AG04449 (cell line): ENCODE measurements at regions not wholly inside any gene's neighbourhood (a gene's known extent, or its start where the extent isn't known, plus 50 kb on each side); places are given as distances from the start of the nearest gene placed in this dataset.
"Not testable (repeated sequence)": the region's sequence is repeated elsewhere in the genome, so short reads cannot be mapped to it uniquely, and the experiment has no call there.

Experiments used
- CTCF ChIA-PET: fragments of 350-600 bp; formaldehyde crosslinking; extraction: SDS; loops from one replicate; lab custom pipeline; 2021; ENCODE audit warnings: antibody characterized with exemption; lab: Yijun Ruan, JAX
- POLR2A ChIA-PET: fragments of 400-600, 350-600 bp; formaldehyde crosslinking; extraction: SDS; loops from one replicate; lab custom pipeline; 2020; ENCODE audit warnings: antibody characterized with exemption, inconsistent platforms; lab: Yijun Ruan, JAX
- DNase-seq: peaks from one replicate; pipeline ENCODE4 v3.0.0-alpha.2; 2010; ENCODE audit warnings: low read depth, low spot score
- H3K4me3 ChIP-seq: 2 replicates; pipeline ENCODE4 v1.5.1; 2011; ENCODE audit warnings: low read depth, mild to moderate bottlenecking, control low read depth, low read length
- TF ChIP-seq, protein P1 (sequence below): IDR thresholded peaks from one replicate; pipeline ENCODE4 v1.5.1; 2011; ENCODE audit warnings: mild to moderate bottlenecking, moderate library complexity, low read length, control low read depth, inconsistent platforms; ENCODE audit not compliant: insufficient read depth; ENCODE audit errors: missing control alignments

DNA sequence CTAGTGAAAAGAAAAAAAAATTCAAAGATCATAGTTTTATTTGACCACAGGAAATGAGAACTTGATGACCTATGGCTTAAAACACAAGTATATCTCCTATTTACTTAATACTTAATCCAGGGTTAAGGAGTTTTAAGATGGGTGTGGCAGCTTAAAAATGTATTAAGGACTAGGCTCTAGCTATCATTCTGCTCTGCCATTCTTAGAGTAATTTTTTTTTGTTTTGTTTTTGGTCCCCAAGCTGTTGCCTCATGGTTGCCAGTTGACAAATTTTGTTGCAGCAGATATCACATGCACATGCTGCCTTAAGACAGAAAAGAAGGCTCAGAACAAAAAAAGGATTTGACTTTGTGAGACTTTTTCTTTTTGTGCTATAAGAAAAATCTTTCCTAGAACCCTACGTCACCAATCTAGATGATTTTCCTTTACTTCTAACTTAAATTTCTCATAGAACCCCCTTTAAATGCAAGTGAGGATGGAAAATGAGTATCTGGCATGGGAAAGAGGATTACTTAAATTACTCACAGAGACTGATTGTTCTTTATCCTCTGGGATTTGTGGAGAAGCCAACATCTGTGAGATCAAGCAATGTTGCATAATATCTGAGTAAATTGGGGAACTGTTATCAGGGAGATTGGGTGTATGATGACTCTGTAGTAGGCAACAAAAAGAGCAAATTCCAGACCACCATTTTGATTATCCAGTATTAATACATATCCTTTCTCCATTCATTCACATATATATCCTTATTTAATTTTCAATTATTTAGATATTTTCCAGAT lies 364.7 kb upstream of the CD180 start:
- no peak overlapping the region for H3K4me3 ChIP-seq
- ChIA-PET CTCF (no interaction called here), POLR2A (no interaction called here)
- DNase-seq, result no peak
- TF ChIP-seq, protein P1, sequence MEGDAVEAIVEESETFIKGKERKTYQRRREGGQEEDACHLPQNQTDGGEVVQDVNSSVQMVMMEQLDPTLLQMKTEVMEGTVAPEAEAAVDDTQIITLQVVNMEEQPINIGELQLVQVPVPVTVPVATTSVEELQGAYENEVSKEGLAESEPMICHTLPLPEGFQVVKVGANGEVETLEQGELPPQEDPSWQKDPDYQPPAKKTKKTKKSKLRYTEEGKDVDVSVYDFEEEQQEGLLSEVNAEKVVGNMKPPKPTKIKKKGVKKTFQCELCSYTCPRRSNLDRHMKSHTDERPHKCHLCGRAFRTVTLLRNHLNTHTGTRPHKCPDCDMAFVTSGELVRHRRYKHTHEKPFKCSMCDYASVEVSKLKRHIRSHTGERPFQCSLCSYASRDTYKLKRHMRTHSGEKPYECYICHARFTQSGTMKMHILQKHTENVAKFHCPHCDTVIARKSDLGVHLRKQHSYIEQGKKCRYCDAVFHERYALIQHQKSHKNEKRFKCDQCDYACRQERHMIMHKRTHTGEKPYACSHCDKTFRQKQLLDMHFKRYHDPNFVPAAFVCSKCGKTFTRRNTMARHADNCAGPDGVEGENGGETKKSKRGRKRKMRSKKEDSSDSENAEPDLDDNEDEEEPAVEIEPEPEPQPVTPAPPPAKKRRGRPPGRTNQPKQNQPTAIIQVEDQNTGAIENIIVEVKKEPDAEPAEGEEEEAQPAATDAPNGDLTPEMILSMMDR, result no peak

DNA sequence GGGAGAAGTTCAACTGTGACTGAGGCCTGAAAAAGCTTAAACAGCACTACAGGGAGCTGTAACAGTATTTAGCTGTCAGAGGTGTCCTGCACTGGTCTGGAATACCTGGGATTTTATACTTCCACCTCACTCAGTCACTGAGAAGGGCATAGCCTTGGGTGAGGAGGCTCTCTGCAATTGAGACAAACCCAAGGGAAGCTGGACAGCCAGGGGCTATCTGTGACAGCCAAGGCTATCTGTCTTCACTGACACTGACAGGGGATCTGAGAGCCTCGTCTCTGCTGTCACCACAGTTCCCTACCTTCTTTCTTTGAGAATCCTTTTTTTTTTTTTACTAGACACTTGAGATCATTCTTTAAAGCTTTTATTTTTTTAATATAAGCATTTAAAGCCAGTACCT lies 356.2 kb upstream of the CD180 start:
- H3K4me3 ChIP-seq, result no peak overlapping the region
- TF ChIP-seq, protein P1, result no peak
- POLR2A ChIA-PET, result no interaction called here
- CTCF ChIA-PET, result interaction anchor here (0.7 kb wide), 1 partner anchor 191 kb away, joined by 3 read pairs; no protein-coding TSS in a partner anchor
- no peak for DNase-seq

DNA sequence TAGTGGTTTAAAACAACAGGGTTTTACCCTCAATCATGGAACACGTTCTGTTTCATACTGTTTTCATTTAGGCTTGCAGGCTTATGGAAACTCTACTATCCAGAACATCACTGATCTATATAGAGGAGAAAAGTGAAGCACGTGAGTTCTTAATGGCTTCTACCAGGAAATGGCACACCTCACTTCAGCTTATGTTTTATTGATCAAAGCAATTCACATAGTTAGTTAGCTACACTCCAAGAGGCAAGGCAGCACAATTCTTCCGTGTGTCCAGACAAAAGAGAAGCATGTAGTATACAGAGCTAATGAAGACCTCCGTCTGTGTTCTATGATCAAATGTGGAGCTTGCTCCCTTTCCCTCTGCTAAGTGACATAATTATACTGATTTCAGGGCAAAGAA lies 353.3 kb upstream of the CD180 start:
- DNase-seq, result no peak
- ChIA-PET CTCF (no interaction called here), POLR2A (no interaction called here)
- TF ChIP-seq, protein P1, result no peak
- no peak overlapping the region for H3K4me3 ChIP-seq

DNA sequence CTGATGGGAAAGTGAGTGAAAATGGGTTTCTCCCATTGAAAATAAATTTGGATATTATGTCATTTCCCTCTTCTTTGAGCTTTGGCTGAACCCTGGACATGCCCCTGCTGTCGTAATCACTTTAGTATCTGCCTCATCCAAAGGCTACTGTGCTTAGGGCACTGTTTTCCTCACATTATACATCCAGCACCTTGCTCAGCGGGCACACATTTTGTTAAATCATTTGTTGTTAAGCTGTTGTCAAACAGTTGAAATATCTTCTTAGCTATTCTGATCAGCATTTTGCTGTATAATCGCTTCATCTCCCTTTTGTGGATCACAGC lies 352.7 kb upstream of the CD180 start:
- ChIA-PET CTCF (no interaction called here), POLR2A (no interaction called here)
- DNase-seq, result no peak
- H3K4me3 ChIP-seq, result no peak overlapping the region
- TF ChIP-seq, protein P1, result no peak

DNA sequence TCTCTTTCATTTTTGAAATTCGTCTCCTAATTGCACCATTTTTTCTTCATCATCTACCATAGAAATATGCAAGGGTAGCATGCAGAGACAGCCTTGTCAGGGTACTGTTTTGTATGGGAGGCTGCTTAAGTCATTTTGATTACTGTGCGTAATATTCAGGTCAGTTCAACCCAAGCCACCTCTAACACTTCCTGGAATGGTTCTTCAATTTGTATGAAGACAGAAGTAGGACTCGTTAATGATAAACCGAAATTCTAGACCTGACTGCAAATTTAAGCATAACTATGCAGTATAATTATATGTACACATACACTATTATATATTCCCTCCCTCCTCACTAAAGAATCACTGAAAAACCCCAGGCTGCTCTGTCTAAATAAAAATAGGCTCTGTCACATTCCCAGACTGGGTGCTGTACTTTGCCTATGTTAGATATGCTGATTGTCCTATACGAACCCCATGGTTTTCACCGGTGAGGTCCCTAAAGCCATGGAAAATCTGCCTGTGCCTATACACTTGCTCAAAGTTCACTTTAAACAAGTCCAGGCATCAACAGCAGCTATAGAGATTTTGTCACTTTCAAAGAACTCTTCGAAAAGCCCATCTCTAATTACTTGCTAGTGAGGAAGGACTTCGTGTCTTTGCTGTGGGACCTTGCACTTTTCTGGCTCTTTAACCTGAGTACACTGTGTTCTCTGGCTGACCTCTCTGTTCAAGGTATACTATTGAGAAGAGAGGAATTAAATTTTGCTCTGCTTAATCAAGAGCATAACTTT lies 352.1 kb upstream of the CD180 start:
- ChIA-PET CTCF (no interaction called here), POLR2A (no interaction called here)
- no peak overlapping the region for H3K4me3 ChIP-seq
- no peak for DNase-seq
- TF ChIP-seq, protein P1, result no peak

DNA sequence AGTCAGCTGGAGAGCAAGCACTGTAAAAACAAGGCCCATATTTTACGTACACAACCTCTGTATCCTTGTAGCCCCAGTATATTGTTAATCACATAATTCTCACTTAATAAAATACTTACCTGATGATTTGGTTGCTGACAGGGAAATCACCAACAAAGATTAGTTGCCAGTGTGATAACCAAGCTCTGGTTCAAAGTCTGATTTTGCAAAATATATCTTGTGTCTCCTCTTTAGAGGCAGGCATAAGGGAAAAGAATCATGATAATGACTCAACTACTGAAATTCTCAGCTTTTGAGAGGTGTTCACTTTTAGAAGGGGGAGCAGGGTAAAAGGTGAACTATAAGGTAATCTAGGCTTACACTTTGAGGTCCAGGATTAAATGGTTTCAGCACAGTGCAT lies 351.1 kb upstream of the CD180 start:
- ChIA-PET POLR2A (no interaction called here), CTCF (interaction anchor here (1.4 kb wide), 1 partner anchor 301 kb away, joined by 4 read pairs; no protein-coding TSS in a partner anchor)
- TF ChIP-seq, protein P1, result no peak
- H3K4me3 ChIP-seq, result no peak overlapping the region
- DNase-seq, result no peak

DNA sequence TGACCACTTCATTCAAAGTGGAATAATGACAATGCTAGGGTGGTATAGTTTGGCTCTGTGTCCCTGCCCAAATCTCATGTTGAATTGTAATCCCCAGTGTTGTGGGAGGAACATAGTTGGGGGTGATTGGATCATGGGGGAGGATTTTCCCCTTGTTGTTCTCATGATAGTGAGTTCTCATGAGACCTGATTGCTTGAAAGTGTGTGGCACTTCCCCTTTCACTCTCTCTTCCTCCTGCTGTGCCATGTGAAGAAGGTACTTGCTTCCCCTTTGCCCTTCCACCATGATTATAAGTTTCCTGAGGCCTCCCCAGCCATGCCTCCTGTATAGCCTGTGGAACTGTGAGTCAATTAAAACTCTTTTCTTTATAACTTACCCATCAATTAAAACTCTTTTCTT lies 348.3 kb upstream of the CD180 start:
- POLR2A ChIA-PET, DNase-seq, H3K4me3 ChIP-seq, CTCF ChIA-PET: not testable (repeated sequence)
